ENCODE measurements at regions not wholly inside any gene's neighbourhood (a gene's known extent, or its start where the extent isn't known, plus 50 kb on each side); places are given as distances from the start of the nearest gene placed in this dataset.
A peak's percentile ranks its signal among the peaks of the same experiment; 100 is the strongest.

DNA sequence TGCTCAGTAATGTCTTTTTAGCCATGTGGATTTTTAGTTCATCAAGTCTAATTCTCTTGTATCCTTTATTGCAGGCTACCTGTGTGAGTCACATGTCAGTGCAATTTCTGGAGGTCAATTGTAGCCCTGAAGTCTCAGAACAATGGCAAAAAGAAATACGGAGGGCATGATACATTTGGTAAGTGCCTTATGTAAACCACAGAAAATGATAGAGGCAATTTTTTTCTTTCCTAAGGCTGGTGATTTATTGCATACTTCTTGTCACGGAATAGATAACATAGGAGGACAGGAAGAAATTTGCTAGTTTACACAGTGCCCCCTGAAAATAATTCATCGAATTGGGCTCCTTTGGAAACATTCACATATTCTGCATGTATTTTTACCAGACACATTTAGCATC is 235.9 kb downstream of the DMRTA1 start:
- H3K4me1 Mint-ChIP-seq: no peaks in the 10 kb centered on the region
- H3K27me3 Mint-ChIP-seq: no peaks in the 10 kb centered on the region
- no peaks in the 10 kb centered on the region for H3K36me3 Mint-ChIP-seq
- no peak overlapping the region for H3K4me3 Mint-ChIP-seq
- H3K9me3 Mint-ChIP-seq: peaks cover 0 to 9% (median 3%) of the 10 kb centered on the region in 7 donors
- H3K27ac Mint-ChIP-seq: no peak overlapping the region
- DNase-seq (no peak), ATAC-seq (ENCODE audit: low read depth in 2 of 2) (no peak)

- Mint-ChIP-seq H3K9me3 (peaks cover 0 to 15% (median 3%) of the 10 kb centered on the region in 7 donors), H3K36me3 (no peaks in the 10 kb centered on the region), H3K4me3 (no peak overlapping the region), H3K4me1 (no peaks in the 10 kb centered on the region), H3K27me3 (no peaks in the 10 kb centered on the region), H3K27ac (no peak overlapping the region)
- DNase-seq: no peak
- ATAC-seq (ENCODE audit: low read depth in 2 of 2): no peak
Measured at GRCh38 chr9:22682961-22683699, 236.5 kb downstream of the DMRTA1 start.

- H3K27ac Mint-ChIP-seq: peak overlapping the region in 1 of 6 donors; percentile 9
- no peak for ATAC-seq (ENCODE audit: low read depth in 2 of 2)
- H3K36me3 Mint-ChIP-seq: no peaks in the 10 kb centered on the region
- H3K27me3 Mint-ChIP-seq: no peaks in the 10 kb centered on the region
- H3K4me3 Mint-ChIP-seq: no peak overlapping the region
- no peak for DNase-seq
- H3K4me1 Mint-ChIP-seq: no peaks in the 10 kb centered on the region
- H3K9me3 Mint-ChIP-seq: peaks cover 0 to 15% (median 3%) of the 10 kb centered on the region in 7 donors
Measured at GRCh38 chr9:22683700-22684075, 237.1 kb downstream of the DMRTA1 start.

DNA sequence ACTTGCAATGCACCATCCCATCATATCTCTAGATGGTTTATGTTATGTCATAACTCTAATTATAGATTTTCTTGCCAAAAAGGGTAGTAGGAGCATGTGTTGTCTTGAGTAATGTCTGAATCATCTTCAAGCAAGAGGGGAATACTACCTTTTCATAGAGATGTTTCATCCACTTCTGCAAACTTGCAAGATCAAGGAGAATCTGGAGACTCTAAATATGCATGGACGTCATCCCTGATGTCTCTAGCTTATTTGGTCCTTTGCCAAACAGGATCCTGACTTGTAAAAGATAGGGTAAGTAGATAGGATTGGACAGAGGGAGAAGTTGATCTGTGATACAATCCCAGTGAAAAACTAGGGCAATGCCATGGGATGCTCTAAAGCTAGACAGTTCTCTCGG is 246.5 kb downstream of the DMRTA1 start:
- Mint-ChIP-seq H3K4me1 (no peaks in the 10 kb centered on the region), H3K9me3 (peaks cover 0 to 5% (median 2%) of the 10 kb centered on the region in 7 donors), H3K4me3 (no peak overlapping the region), H3K36me3 (no peaks in the 10 kb centered on the region), H3K27me3 (no peaks in the 10 kb centered on the region), H3K27ac (no peak overlapping the region)
- no peak for DNase-seq
- no peak for ATAC-seq (ENCODE audit: low read depth in 2 of 2)

- DNase-seq (no peak), ATAC-seq (ENCODE audit: low read depth in 2 of 2) (no peak)
- Mint-ChIP-seq H3K4me1 (no peaks in the 10 kb centered on the region), H3K36me3 (peaks cover 0 to 6% of the 10 kb centered on the region in 2 donors), H3K27ac (no peak overlapping the region), H3K4me3 (no peak overlapping the region), H3K9me3 (peaks cover 0 to 7% (median 0%) of the 10 kb centered on the region in 7 donors), H3K27me3 (no peaks in the 10 kb centered on the region)
Measured at GRCh38 chr9:22700171-22700570, 253.5 kb downstream of the DMRTA1 start.

DNA sequence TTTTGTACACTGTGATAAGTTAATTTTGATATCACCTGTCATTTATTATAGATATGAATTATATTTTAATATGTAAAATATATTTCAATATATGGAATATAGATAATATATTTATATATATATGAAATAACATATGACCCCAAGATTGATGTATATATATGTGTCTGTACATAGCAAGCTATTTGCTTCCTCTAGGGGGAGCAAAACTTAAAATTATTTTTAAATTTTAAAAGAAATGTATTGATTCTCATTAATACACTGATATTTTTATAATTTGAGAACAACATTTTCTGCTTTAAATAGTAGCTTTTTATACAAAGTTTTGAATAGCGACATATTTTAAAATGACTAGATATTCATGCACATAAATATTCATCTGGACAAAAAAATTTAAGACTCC is 272.0 kb downstream of the DMRTA1 start:
- Mint-ChIP-seq H3K4me3 (no peak overlapping the region), H3K27me3 (no peaks in the 10 kb centered on the region), H3K36me3 (no peaks in the 10 kb centered on the region), H3K4me1 (no peaks in the 10 kb centered on the region), H3K27ac (no peak overlapping the region), H3K9me3 (peaks cover 0 to 6% (median 2%) of the 10 kb centered on the region in 7 donors)
- DNase-seq: no peak
- no peak for ATAC-seq (ENCODE audit: low read depth in 2 of 2)

GRCh38 chr9:22722492-22722891 is 275.9 kb downstream of the DMRTA1 start:
- H3K27me3 Mint-ChIP-seq: no peaks in the 10 kb centered on the region
- no peak for ATAC-seq (ENCODE audit: low read depth in 2 of 2)

GRCh38 chr9:22731786-22732185 is 285.2 kb downstream of the DMRTA1 start:
- Mint-ChIP-seq H3K9me3 (peaks cover 0 to 10% (median 2%) of the 10 kb centered on the region in 7 donors), H3K27me3 (no peaks in the 10 kb centered on the region), H3K4me1 (no peaks in the 10 kb centered on the region), H3K27ac (no peak overlapping the region), H3K36me3 (no peaks in the 10 kb centered on the region), H3K4me3 (no peak overlapping the region)
- no peak for DNase-seq
- no peak for ATAC-seq (ENCODE audit: low read depth in 2 of 2)

More at GRCh38 chr9:22722492-22722891, 275.9 kb downstream of the DMRTA1 start:
- DNase-seq: no peak
- no peak overlapping the region for H3K4me3 Mint-ChIP-seq
- H3K27ac Mint-ChIP-seq: no peak overlapping the region
- no peaks in the 10 kb centered on the region for H3K36me3 Mint-ChIP-seq
- no peaks in the 10 kb centered on the region for H3K4me1 Mint-ChIP-seq
- H3K9me3 Mint-ChIP-seq: peaks cover 0 to 5% (median 0%) of the 10 kb centered on the region in 7 donors

DNA sequence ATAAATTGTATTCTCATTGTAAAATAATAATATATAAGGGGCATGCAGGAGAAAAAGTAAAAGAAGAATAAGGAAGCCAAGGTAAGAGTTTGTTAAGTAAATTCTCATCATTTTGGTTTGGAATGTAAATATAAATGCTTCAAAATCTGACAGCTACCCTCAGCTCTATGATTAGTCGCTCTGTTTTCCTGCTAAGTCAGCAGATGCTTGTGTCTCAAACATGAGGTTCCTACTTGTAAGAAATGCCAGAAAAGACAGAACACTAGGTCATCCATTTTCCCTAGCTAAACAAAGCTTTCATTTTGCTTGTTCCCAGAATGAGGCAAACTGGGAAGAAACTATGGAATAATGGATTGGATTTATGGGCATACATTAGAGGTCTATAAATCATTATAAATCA is 293.1 kb downstream of the DMRTA1 start:
- Mint-ChIP-seq H3K9me3 (peaks cover 0 to 11% (median 5%) of the 10 kb centered on the region in 7 donors), H3K4me1 (no peaks in the 10 kb centered on the region), H3K4me3 (no peak overlapping the region), H3K27me3 (no peaks in the 10 kb centered on the region), H3K36me3 (no peaks in the 10 kb centered on the region), H3K27ac (no peak overlapping the region)
- DNase-seq: no peak
- no peak for ATAC-seq (ENCODE audit: low read depth in 2 of 2)

GRCh38 chr9:22740781-22741180 is 294.2 kb downstream of the DMRTA1 start:
- H3K4me1 Mint-ChIP-seq: no peaks in the 10 kb centered on the region
- no peak overlapping the region for H3K27ac Mint-ChIP-seq
- DNase-seq (no peak), ATAC-seq (ENCODE audit: low read depth in 2 of 2) (no peak)
- H3K36me3 Mint-ChIP-seq: no peaks in the 10 kb centered on the region
- peaks cover 0 to 14% (median 6%) of the 10 kb centered on the region in 7 donors for H3K9me3 Mint-ChIP-seq
- no peak overlapping the region for H3K4me3 Mint-ChIP-seq
- no peaks in the 10 kb centered on the region for H3K27me3 Mint-ChIP-seq

GRCh38 chr9:22742401-22742800 is 295.8 kb downstream of the DMRTA1 start:
- no peak for DNase-seq
- ATAC-seq (ENCODE audit: low read depth in 2 of 2): no peak
- Mint-ChIP-seq H3K9me3 (peaks cover 0 to 13% (median 5%) of the 10 kb centered on the region in 7 donors), H3K27ac (no peak overlapping the region), H3K4me1 (no peaks in the 10 kb centered on the region), H3K27me3 (no peaks in the 10 kb centered on the region), H3K4me3 (no peak overlapping the region), H3K36me3 (no peaks in the 10 kb centered on the region)

GRCh38 chr9:22773501-22774220 is 327.0 kb downstream of the DMRTA1 start:
- Mint-ChIP-seq H3K27me3 (no peaks in the 10 kb centered on the region), H3K9me3 (peaks cover 0 to 6% (median 0%) of the 10 kb centered on the region in 7 donors), H3K4me3 (no peak overlapping the region), H3K27ac (no peak overlapping the region), H3K36me3 (no peaks in the 10 kb centered on the region), H3K4me1 (no peaks in the 10 kb centered on the region)
- DNase-seq (no peak), ATAC-seq (ENCODE audit: low read depth in 2 of 2) (no peak)

DNA sequence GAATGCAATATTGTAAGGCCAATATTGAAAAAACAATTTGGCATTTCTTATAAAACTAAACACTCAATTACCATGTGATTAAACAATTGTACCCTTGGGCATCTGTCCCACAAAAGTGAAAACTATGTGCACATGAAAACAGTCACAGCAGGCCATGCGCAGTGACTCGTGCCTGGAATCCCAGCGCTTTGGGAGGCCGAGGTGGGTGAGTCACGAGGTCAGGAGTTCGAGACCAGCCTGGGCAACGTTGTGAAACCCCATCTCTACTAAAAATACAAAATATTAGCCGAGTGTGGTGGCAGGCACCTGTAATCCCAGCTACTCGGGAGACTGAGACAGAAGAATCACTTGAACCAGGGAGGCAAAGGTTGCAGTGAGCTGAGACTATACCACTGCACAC is 343.7 kb downstream of the DMRTA1 start:
- no peak for ATAC-seq (ENCODE audit: low read depth in 2 of 2)
- H3K9me3 Mint-ChIP-seq: peaks cover 0 to 13% (median 7%) of the 10 kb centered on the region in 7 donors
- H3K27me3 Mint-ChIP-seq: no peaks in the 10 kb centered on the region
- no peaks in the 10 kb centered on the region for H3K36me3 Mint-ChIP-seq
- H3K4me1 Mint-ChIP-seq: no peaks in the 10 kb centered on the region
- no peak overlapping the region for H3K27ac Mint-ChIP-seq
- H3K4me3 Mint-ChIP-seq: no peak overlapping the region
- no peak for DNase-seq

DNA sequence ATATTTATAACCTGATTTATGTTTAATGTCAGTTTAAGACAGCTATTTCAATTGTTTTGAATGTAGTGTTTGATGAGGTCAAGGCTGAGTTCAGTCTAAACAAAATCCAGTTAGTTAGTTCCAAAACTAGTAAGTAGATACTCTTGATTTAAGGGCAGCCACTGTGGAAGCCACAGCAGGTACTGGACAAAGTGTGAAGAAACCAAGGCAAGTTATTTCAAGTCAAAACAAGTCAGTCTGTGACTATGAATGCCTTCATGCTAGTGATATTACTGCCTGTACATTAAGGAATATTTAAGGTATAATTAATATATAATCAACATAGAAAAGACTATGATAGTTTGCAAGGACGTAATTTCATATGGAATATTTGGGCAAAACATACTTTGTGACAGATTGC is 362.3 kb downstream of the DMRTA1 start:
- no peak overlapping the region for H3K27ac Mint-ChIP-seq
- no peak for ATAC-seq (ENCODE audit: low read depth in 2 of 2)
- DNase-seq: no peak
- H3K4me1 Mint-ChIP-seq: no peaks in the 10 kb centered on the region
- no peaks in the 10 kb centered on the region for H3K36me3 Mint-ChIP-seq
- H3K4me3 Mint-ChIP-seq: no peak overlapping the region
- H3K27me3 Mint-ChIP-seq: no peaks in the 10 kb centered on the region
- H3K9me3 Mint-ChIP-seq: peaks cover 0 to 6% (median 4%) of the 10 kb centered on the region in 7 donors
